Activated naive CD8-positive, alpha-beta T cell treated with anti-CD3 and anti-CD28 coated beads for 36 hours (primary cell): ENCODE measurements at regions not wholly inside any gene's neighbourhood (a gene's known extent, or its start where the extent isn't known, plus 50 kb on each side); places are given as distances from the start of the nearest gene placed in this dataset.
"Not testable (repeated sequence)": the region's sequence is repeated elsewhere in the genome, so short reads cannot be mapped to it uniquely, and the experiment has no call there.

Source experiments
- DNase-seq: peaks from one replicate; pipeline ENCODE4 v3.0.0; 2021
- H3K27ac Mint-ChIP-seq: one replicate; pipeline ENCODE4 v1.8.0; 2022; ENCODE audit warnings: mild to moderate bottlenecking, moderate library complexity, mixed read lengths
- H3K27me3 Mint-ChIP-seq: one replicate; pipeline ENCODE4 v1.8.0; 2022; ENCODE audit warnings: mild to moderate bottlenecking, mixed read lengths
- H3K36me3 Mint-ChIP-seq: one replicate; pipeline ENCODE4 v1.8.0; 2021; ENCODE audit warnings: mild to moderate bottlenecking, mixed read lengths
- H3K4me1 Mint-ChIP-seq: one replicate; pipeline ENCODE4 v1.8.0; 2021; ENCODE audit warnings: mixed read lengths
- H3K4me3 Mint-ChIP-seq: one replicate; pipeline ENCODE4 v1.8.0; 2022; ENCODE audit warnings: mild to moderate bottlenecking, moderate library complexity, mixed read lengths
- H3K9me3 Mint-ChIP-seq: one replicate; pipeline ENCODE4 v1.8.0; 2022; ENCODE audit warnings: mixed read lengths

DNA sequence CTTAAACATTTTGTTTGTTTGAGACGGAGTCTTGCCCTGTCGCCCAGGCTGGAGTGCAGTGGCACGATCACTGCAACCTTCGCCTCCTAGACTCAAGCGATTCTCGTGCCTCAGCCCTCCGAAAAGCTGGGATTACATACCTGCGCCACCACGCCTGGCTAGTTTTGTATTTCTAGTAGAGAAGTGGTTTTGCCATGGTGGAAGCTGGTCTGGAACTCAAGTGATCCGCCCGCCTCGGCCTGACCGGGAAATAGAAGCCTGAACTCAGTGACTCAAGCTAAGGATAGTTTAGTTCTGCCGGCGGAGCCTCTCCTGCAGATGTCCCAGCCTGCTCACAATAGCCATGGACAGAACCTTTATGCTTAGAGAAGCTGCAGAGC lies 53.0 kb upstream of the ZNF254 start:
- Mint-ChIP-seq H3K4me1 (peaks cover 39% of the 10 kb centered on the region), H3K27ac (peak overlapping the region; percentile 97), H3K9me3 (no peaks in the 10 kb centered on the region), H3K4me3 (peak overlapping the region; percentile 99), H3K36me3 (peaks cover 22% of the 10 kb centered on the region), H3K27me3 (no peaks in the 10 kb centered on the region)
- peak; percentile 22 for DNase-seq

DNA sequence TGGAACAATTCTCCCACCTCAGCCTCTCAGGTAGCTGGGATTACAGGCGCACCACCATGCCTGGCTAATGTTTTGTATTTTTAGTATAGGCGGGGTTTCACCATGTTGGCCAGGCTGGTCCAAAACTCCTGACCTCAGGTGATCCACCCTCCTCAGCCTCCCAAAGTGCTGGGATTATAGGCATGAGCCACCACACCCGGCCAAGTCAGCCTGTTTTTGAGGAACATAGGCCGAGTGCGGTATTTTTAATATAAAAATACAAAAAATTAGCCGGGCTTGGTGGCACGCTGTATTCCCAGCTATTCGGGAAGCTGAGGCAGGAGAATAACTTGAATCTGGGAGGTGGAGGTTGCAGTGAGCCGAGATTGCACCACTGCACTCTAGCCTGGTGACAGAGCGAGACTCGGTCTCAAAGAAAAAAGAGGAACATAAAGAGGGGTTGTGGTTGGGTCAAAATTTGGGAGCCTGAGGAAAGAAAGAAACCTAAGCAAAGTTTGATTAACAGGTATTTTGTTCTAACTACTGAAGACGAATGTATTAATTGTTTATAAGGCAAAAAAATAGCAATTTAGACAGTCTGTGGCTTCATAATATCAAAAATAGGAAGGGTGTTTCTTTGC lies 51.6 kb upstream of the ZNF254 start:
- H3K27ac Mint-ChIP-seq, H3K9me3 Mint-ChIP-seq, DNase-seq, H3K27me3 Mint-ChIP-seq: not testable (repeated sequence)
- Mint-ChIP-seq H3K4me1 (peaks cover 42% of the 10 kb centered on the region), H3K36me3 (peaks cover 30% of the 10 kb centered on the region), H3K4me3 (peak overlapping the region; percentile 14)
